NCI-H187 (cell line): ENCODE measurements at regions not wholly inside any gene's neighbourhood (a gene's known extent, or its start where the extent isn't known, plus 50 kb on each side); places are given as distances from the start of the nearest gene placed in this dataset.
"Not testable (repeated sequence)": the region's sequence is repeated elsewhere in the genome, so short reads cannot be mapped to it uniquely, and the experiment has no call there.

ENCODE experiments used
- DNase-seq, 2 experiments: peaks; one replicate each; lab custom pipeline; 2025; lab: John Stamatoyannopoulos, UW

- not testable (repeated sequence) for DNase-seq
These were observed 1280.7 kb upstream of the SEL1L start for GRCh38 chr14:82814339-82814738.

- no peak for DNase-seq
These were observed 1296.9 kb upstream of the SEL1L start for GRCh38 chr14:82830596-82830995.

GRCh38 chr14:82836256-82836950 lies 1302.8 kb upstream of the SEL1L start:
- DNase-seq: no peak

- DNase-seq: no peak
These were observed 1304.0 kb upstream of the SEL1L start for GRCh38 chr14:82837611-82838140.

GRCh38 chr14:82850576-82850975 lies 1316.9 kb upstream of the SEL1L start:
- no peak for DNase-seq

- DNase-seq: no peak
These were observed 1320.5 kb upstream of the SEL1L start for GRCh38 chr14:82854131-82854530.

- DNase-seq: no peak
These were observed 1321.2 kb upstream of the SEL1L start for GRCh38 chr14:82854901-82855300.

- no peak for DNase-seq
These were observed 1322.3 kb upstream of the SEL1L start for GRCh38 chr14:82855912-82856391.

GRCh38 chr14:82861313-82861712 lies 1327.7 kb upstream of the SEL1L start:
- no peak for DNase-seq

GRCh38 chr14:82872494-82872893 lies 1338.8 kb upstream of the SEL1L start:
- no peak for DNase-seq

GRCh38 chr14:82878951-82879350 lies 1345.3 kb upstream of the SEL1L start:
- no peak for DNase-seq

GRCh38 chr14:82879949-82880535 lies 1346.4 kb upstream of the SEL1L start:
- DNase-seq: no peak

GRCh38 chr14:82886670-82887069 lies 1353.0 kb upstream of the SEL1L start:
- DNase-seq: no peak

- no peak for DNase-seq
These were observed 1356.0 kb upstream of the SEL1L start for GRCh38 chr14:82889701-82890100.

- DNase-seq: no peak
These were observed 1362.8 kb upstream of the SEL1L start for GRCh38 chr14:82896476-82896875.

GRCh38 chr14:82897469-82898308 lies 1364.0 kb upstream of the SEL1L start:
- DNase-seq: no peak

GRCh38 chr14:82905762-82906161 lies 1372.1 kb upstream of the SEL1L start:
- peak; percentile 14 to 51 for DNase-seq

- no peak for DNase-seq
These were observed 1378.3 kb upstream of the SEL1L start for GRCh38 chr14:82911930-82912329.

GRCh38 chr14:82913396-82913795 lies 1379.7 kb upstream of the SEL1L start:
- no peak for DNase-seq

GRCh38 chr14:82915381-82915780 lies 1381.7 kb upstream of the SEL1L start:
- no peak for DNase-seq

- no peak for DNase-seq
These were observed 1402.0 kb upstream of the SEL1L start for GRCh38 chr14:82935691-82936090.

- no peak for DNase-seq
These were observed 1417.5 kb upstream of the SEL1L start for GRCh38 chr14:82951171-82951570.

- no peak for DNase-seq
These were observed 1430.1 kb upstream of the SEL1L start for GRCh38 chr14:82963756-82964155.
